ENCODE measurements at regions not wholly inside any gene's neighbourhood (a gene's known extent, or its start where the extent isn't known, plus 50 kb on each side); places are given as distances from the start of the nearest gene placed in this dataset.

DNA sequence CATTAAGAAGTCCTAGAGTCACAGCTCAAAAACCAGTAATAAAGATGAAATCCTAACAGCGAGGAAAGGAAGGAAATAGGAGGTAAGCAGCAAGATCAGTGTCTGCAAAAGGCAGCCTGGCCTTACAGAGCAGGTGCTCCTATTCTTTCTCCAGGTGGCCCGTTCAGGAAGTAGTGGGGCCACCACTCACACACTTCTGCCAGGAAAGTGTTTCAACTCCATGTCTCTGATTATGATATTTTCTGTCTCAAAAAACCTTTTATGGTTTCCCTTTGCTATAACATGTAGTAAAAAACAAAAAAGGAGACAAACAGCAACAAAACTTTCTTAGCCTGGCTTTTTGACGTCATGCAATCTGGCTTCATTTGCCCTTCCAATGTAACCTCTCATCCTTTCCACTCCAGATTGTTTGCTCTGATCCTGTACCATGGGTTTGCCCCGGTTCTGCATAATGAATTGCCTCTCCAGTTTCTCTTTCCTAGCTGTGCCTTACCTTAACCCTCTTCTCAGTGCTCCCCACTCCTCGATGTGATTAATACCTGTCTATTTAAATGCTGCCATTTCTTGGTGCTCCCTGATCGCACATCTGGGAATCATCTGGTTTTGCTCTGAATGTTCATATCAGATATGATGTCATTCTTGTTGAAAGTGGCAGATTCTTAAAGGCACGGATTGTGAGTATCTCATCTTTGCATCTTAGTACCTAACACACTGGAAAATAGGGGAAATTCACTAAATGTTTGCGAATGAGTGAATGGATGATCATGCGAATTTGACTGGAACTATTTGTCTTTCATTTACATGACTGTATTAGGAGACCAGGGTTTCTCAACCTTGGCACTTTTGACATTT, 50.6 kb upstream of the PTPRM start:
- no peak overlapping the region for H3K27ac ChIP-seq (ENCODE audit: low read depth, low read length)
- POLR2A ChIA-PET: no interaction called here

More for the DNA sequence above, 50.6 kb upstream of the PTPRM start:
- no peaks in the 10 kb centered on the region for H3K36me3 Mint-ChIP-seq
- Histone ChIP-seq H3K4me3 (ENCODE audit: low read length) (no peak overlapping the region), H3K27me3 (ENCODE audit: insufficient read depth, low read length, poor library complexity, severe bottlenecking) (no peaks in the 10 kb centered on the region), H3K9me3 (ENCODE audit: low read length) (no peaks in the 10 kb centered on the region), H3K4me1 (ENCODE audit: insufficient read depth, low read length) (no peaks in the 10 kb centered on the region), H3K36me3 (ENCODE audit: insufficient read depth, low read length) (no peaks in the 10 kb centered on the region)
- DNase-seq: no peak
- CTCF ChIA-PET: no interaction called here
- H3K4me1 Mint-ChIP-seq: no peaks in the 10 kb centered on the region
- no peak overlapping the region for H3K27ac Mint-ChIP-seq
- no peaks in the 10 kb centered on the region for H3K27me3 Mint-ChIP-seq
- H3K4me3 Mint-ChIP-seq: no peak overlapping the region
- peaks cover 0 to 5% (median 0%) of the 10 kb centered on the region in 5 donors for H3K9me3 Mint-ChIP-seq
